SK-N-SH (cell line): ENCODE measurements at regions not wholly inside any gene's neighbourhood (a gene's known extent, or its start where the extent isn't known, plus 50 kb on each side); places are given as distances from the start of the nearest gene placed in this dataset.

Source experiments
- CTCF ChIA-PET: fragments of 300-600, 350-600 bp; formaldehyde crosslinking; extraction: SDS; loops from one replicate; lab custom pipeline; 2021; lab: Yijun Ruan, JAX
- POLR2A ChIA-PET: fragments of 350-600 bp; sonication (Branson Sonifier 250); formaldehyde crosslinking; extraction: SDS; loops from one replicate; lab custom pipeline; 2020; ENCODE audit warnings: antibody characterized with exemption, inconsistent platforms; lab: Yijun Ruan, JAX
- DNase-seq: peaks from one replicate; pipeline ENCODE4 v3.0.0; 2012
- H2AFZ ChIP-seq: fragments of 200-600 bp; sonication (generic); 2 replicates; pipeline ENCODE4 v1.8.1; 2016; ENCODE audit warnings: antibody characterized with exemption, mild to moderate bottlenecking, low read depth
- H3F3A ChIP-seq: fragments of 200-600 bp; sonication (generic); replicated peaks from 2 replicates; pipeline ENCODE3; 2016; ENCODE audit warnings: antibody characterized with exemption, mild to moderate bottlenecking; ENCODE audit not compliant: insufficient read depth
- H3K27ac ChIP-seq, 2 experiments: fragments of 200-500 bp in 1 of 2; fragments of 200-600 bp in 1 of 2; sonication (Bioruptor generic) in 1 of 2; sonication (generic), shearing (Covaris generic) in 1 of 2; 2 replicates each; pipeline versions ENCODE4 v1.5.1 to v1.6.1; 2014 to 2016; ENCODE audit warnings: low read depth in 2 of 2, inconsistent platforms in 1 of 2, low read length in 1 of 2, mild to moderate bottlenecking in 1 of 2, mixed read lengths in 1 of 2
- H3K27me3 ChIP-seq: fragments of 200-600 bp; sonication (generic), shearing (Covaris generic); 2 replicates; pipeline ENCODE4 v1.6.1; 2016; ENCODE audit warnings: mixed run types; ENCODE audit not compliant: insufficient read depth
- H3K36me3 ChIP-seq, 2 experiments: fragments of 200-500 bp in 1 of 2; fragments of 200-600 bp in 1 of 2; sonication (Bioruptor generic) in 1 of 2; sonication (generic) in 1 of 2; replicated peaks in 1 of 2; 2 replicates each; pipeline versions ENCODE3 to v1.5.1; 2014 to 2016; ENCODE audit warnings: low read length in 1 of 2, mild to moderate bottlenecking in 1 of 2; ENCODE audit not compliant: insufficient read depth in 2 of 2, control insufficient read depth in 1 of 2
- H3K4me1 ChIP-seq, 2 experiments: fragments of 200-500 bp in 1 of 2; fragments of 200-600 bp in 1 of 2; sonication (Bioruptor generic) in 1 of 2; sonication (generic), shearing (Covaris generic) in 1 of 2; 2 replicates each; pipeline versions ENCODE4 v1.5.1 to v1.6.1; 2014 to 2016; ENCODE audit warnings: low read depth in 1 of 2, low read length in 1 of 2, mixed run types in 1 of 2; ENCODE audit not compliant: insufficient read depth in 2 of 2, control insufficient read depth in 1 of 2
- H3K4me2 ChIP-seq: fragments of 200-600 bp; sonication (generic), shearing (Covaris generic); 2 replicates; pipeline ENCODE4 v1.6.1; 2017; ENCODE audit warnings: mixed run types
- H3K4me3 ChIP-seq, 2 experiments: fragments of 200-500 bp in 1 of 2; fragments of 200-600 bp in 1 of 2; sonication (Bioruptor generic) in 1 of 2; sonication (generic), shearing (Covaris generic) in 1 of 2; 2 replicates each; pipeline versions ENCODE4 v1.5.1 to v1.8.1; 2014 to 2016; ENCODE audit warnings: low read depth in 2 of 2, inconsistent platforms in 1 of 2, low read length in 1 of 2, mild to moderate bottlenecking in 1 of 2, mixed read lengths in 1 of 2, moderate library complexity in 1 of 2
- H3K79me2 ChIP-seq: fragments of 200-600 bp; sonication (generic); 2 replicates; pipeline ENCODE4 v1.8.1; 2017; ENCODE audit warnings: mild to moderate bottlenecking; ENCODE audit not compliant: insufficient read depth
- H3K9ac ChIP-seq: fragments of 200-600 bp; sonication (generic); 2 replicates; pipeline ENCODE4 v1.6.1; 2017; ENCODE audit warnings: mixed run types
- H3K9me2 ChIP-seq: fragments of 200-600 bp; sonication (generic); 2 replicates; pipeline ENCODE4 v1.6.1; 2017; ENCODE audit warnings: mixed run types
- H3K9me3 ChIP-seq: fragments of 200-600 bp; sonication (generic); 2 replicates; pipeline ENCODE4 v1.6.1; 2017; ENCODE audit warnings: mixed run types, mild to moderate bottlenecking, moderate library complexity
- H4K20me1 ChIP-seq: fragments of 200-600 bp; sonication (generic); 2 replicates; pipeline ENCODE4 v1.6.1; 2017; ENCODE audit warnings: mild to moderate bottlenecking, mixed run types; ENCODE audit not compliant: insufficient read depth
- ELF1 ChIP-seq: IDR thresholded peaks from 2 replicates; pipeline ENCODE4 v1.4.0; 2012
- FOXJ3 ChIP-seq: sonication (generic); formaldehyde crosslinking; IDR thresholded peaks from 2 replicates; pipeline ENCODE4 v1.5.1; 2020; ENCODE audit warnings: mild to moderate bottlenecking, missing genetic modification reagents
- GABPA ChIP-seq: IDR thresholded peaks from 2 replicates; pipeline ENCODE4 v1.4.0; 2012; ENCODE audit warnings: low read depth, mild to moderate bottlenecking
- IRF3 ChIP-seq: fragments of 150-350 bp; IDR thresholded peaks from 2 replicates; pipeline ENCODE4 v1.6.1; 2016; ENCODE audit warnings: mild to moderate bottlenecking, low read depth, low read length
- NFIC ChIP-seq: IDR thresholded peaks from 2 replicates; pipeline ENCODE4 v1.4.0; 2012; ENCODE audit warnings: borderline replicate concordance
- NRF1 ChIP-seq: IDR thresholded peaks from 2 replicates; pipeline ENCODE4 v1.6.1; 2012; ENCODE audit warnings: low read depth, mild to moderate bottlenecking, low read length
- RAD21 ChIP-seq: IDR thresholded peaks from 2 replicates; pipeline ENCODE4 v1.6.1; 2012; ENCODE audit warnings: mild to moderate bottlenecking, low read length
- REST ChIP-seq: IDR thresholded peaks from 2 replicates; pipeline ENCODE4 v1.6.1; 2012; ENCODE audit warnings: mild to moderate bottlenecking, low read depth, low read length, moderate library complexity
- SIN3A ChIP-seq: IDR thresholded peaks from 2 replicates; pipeline ENCODE4 v1.6.1; 2012; ENCODE audit warnings: low read depth, mild to moderate bottlenecking, low read length, moderate library complexity, borderline replicate concordance
- SMC3 ChIP-seq: IDR thresholded peaks from 2 replicates; pipeline ENCODE4 v1.6.1; 2012; ENCODE audit warnings: low read depth, low read length, improper control_type of control experiment
- TAF1 ChIP-seq: IDR thresholded peaks from 2 replicates; pipeline ENCODE4 v1.6.1; 2012; ENCODE audit warnings: low read depth, mild to moderate bottlenecking, low read length, moderate library complexity, borderline replicate concordance
- TCF12 ChIP-seq: IDR thresholded peaks from 2 replicates; pipeline ENCODE4 v1.4.0; 2012
- USF2 ChIP-seq: fragments of 150-350 bp; IDR thresholded peaks from 2 replicates; pipeline ENCODE4 v1.6.1; 2017; ENCODE audit warnings: antibody characterized with exemption, low read length, low read depth, borderline replicate concordance
- YY1 ChIP-seq: IDR thresholded peaks from 2 replicates; pipeline ENCODE4 v1.4.0; 2012; ENCODE audit warnings: low read depth, mild to moderate bottlenecking
- WGBS: methylation state at CpG from one replicate; pipeline ENCODE4 v1.1.6; 2017; ENCODE audit warnings: low lambda C conversion rate; 5-methylcytosine and 5-hydroxymethylcytosine counted together
- TF ChIP-seq, protein P1 (sequence below): fragments of 200-600 bp; sonication (generic); IDR thresholded peaks from 2 replicates; pipeline ENCODE4 v1.6.1; 2017; ENCODE audit warnings: antibody characterized with exemption, mild to moderate bottlenecking, moderate library complexity
- TF ChIP-seq, protein P2 (sequence below): IDR thresholded peaks from 2 replicates; pipeline ENCODE4 v1.4.0; 2012; ENCODE audit warnings: low read depth

GRCh38 chr12:19642345-19642744, 203.1 kb downstream of the AEBP2 start:
- no peaks in the 10 kb centered on the region for H4K20me1 ChIP-seq
- no peaks in the 10 kb centered on the region; a peak in 2 of 4 replicates for H3K4me1 ChIP-seq
- ChIA-PET POLR2A (no interaction called here), CTCF (interaction anchor here (1.5 to 5.5 kb wide), 2 partner anchors 135 to 460 kb away, joined by 3 to 44 read pairs; no protein-coding TSS in a partner anchor)
- TF ChIP-seq FOXJ3 (CRISPR knock-in tag) (no peak), GABPA (no peak), TAF1 (no peak), YY1 (no peak), NFIC (no peak)
- TF ChIP-seq, protein P1, sequence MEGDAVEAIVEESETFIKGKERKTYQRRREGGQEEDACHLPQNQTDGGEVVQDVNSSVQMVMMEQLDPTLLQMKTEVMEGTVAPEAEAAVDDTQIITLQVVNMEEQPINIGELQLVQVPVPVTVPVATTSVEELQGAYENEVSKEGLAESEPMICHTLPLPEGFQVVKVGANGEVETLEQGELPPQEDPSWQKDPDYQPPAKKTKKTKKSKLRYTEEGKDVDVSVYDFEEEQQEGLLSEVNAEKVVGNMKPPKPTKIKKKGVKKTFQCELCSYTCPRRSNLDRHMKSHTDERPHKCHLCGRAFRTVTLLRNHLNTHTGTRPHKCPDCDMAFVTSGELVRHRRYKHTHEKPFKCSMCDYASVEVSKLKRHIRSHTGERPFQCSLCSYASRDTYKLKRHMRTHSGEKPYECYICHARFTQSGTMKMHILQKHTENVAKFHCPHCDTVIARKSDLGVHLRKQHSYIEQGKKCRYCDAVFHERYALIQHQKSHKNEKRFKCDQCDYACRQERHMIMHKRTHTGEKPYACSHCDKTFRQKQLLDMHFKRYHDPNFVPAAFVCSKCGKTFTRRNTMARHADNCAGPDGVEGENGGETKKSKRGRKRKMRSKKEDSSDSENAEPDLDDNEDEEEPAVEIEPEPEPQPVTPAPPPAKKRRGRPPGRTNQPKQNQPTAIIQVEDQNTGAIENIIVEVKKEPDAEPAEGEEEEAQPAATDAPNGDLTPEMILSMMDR, result no peak
- WGBS, result 97% methylated on average over 4 of the region's 4 CpGs
- no peaks in the 10 kb centered on the region for H3K36me3 ChIP-seq
- no peak overlapping the region for H2AFZ ChIP-seq
- H3K9ac ChIP-seq, result no peak overlapping the region
- DNase-seq, result no peak
- no peaks in the 10 kb centered on the region for H3K9me2 ChIP-seq
- no peaks in the 10 kb centered on the region for H3K27me3 ChIP-seq
- peaks cover 3% of the 10 kb centered on the region; the same call in 1 of the 2 replicates for H3K9me3 ChIP-seq
- H3K4me3 ChIP-seq, result no peak overlapping the region
- H3F3A ChIP-seq, result no peaks in the 10 kb centered on the region
- no peak overlapping the region for H3K4me2 ChIP-seq
- no peak overlapping the region for H3K27ac ChIP-seq
- H3K79me2 ChIP-seq, result no peaks in the 10 kb centered on the region

DNA sequence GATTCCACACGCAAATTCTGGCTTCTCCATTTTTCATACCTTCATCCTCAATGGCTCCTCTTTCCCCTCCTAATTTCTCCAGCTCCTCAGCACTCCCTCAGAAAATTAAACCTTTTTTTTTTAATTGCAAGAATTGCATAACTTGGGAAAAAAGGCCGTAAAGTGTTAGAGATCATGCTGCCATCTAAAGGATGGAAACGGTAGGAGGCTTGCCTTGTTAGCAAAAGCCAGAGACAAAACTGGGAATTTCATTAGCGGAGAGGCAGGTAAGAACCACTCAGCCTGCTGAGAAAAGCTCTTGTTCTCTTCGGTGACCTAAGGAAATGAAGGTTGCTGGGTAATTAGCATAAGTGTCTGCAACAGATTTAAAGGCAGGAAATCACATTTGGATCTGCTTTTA, 204.3 kb downstream of the AEBP2 start:
- 45% methylated on average over 5 of the region's 5 CpGs for WGBS
- no peaks in the 10 kb centered on the region for H4K20me1 ChIP-seq
- H3K9me3 ChIP-seq, result peaks cover 3% of the 10 kb centered on the region; the same call in 1 of the 2 replicates
- no peak overlapping the region for H3K4me2 ChIP-seq
- no peaks in the 10 kb centered on the region for H3K36me3 ChIP-seq
- POLR2A ChIA-PET, result interaction anchor here (0.7 kb wide), 1 partner anchor 478 kb away, joined by 4 read pairs; no protein-coding TSS in a partner anchor
- no peak overlapping the region; a peak in 1 of 4 replicates for H3K4me3 ChIP-seq
- no peaks in the 10 kb centered on the region for H3K9me2 ChIP-seq
- H3K4me1 ChIP-seq, result no peaks in the 10 kb centered on the region; a peak in 2 of 4 replicates
- no peak overlapping the region for H2AFZ ChIP-seq
- H3K79me2 ChIP-seq, result no peaks in the 10 kb centered on the region
- peak; percentile 56 for DNase-seq
- no peak overlapping the region for H3K27ac ChIP-seq
- no peak overlapping the region for H3K9ac ChIP-seq
- no peaks in the 10 kb centered on the region for H3F3A ChIP-seq
- CTCF ChIA-PET, result interaction anchor here (0.6 to 5.5 kb wide), 20 partner anchors 9 to 1157 kb away, joined by 3 to 44 read pairs (median 3); no protein-coding TSS in a partner anchor
- H3K27me3 ChIP-seq, result no peaks in the 10 kb centered on the region
- TF ChIP-seq SMC3, result peak; percentile 73
- TF ChIP-seq NRF1, result no peak
- no peak for TF ChIP-seq USF2
- no peak for TF ChIP-seq IRF3
- no peak for TF ChIP-seq SIN3A
- no peak for TF ChIP-seq TCF12
- TF ChIP-seq ELF1, result no peak
- no peak for TF ChIP-seq REST
- TF ChIP-seq, protein P2, sequence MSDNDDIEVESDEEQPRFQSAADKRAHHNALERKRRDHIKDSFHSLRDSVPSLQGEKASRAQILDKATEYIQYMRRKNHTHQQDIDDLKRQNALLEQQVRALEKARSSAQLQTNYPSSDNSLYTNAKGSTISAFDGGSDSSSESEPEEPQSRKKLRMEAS, result no peak
- no peak for TF ChIP-seq GABPA
- TF ChIP-seq, protein P1, result peak; percentile 63
- 0 out of 2 replicates have a peak, but pooled peaks have one; percentile 27 for TF ChIP-seq FOXJ3 (CRISPR knock-in tag)
- peak; percentile 85 for TF ChIP-seq RAD21
